WI38 (cell line): ENCODE measurements at regions not wholly inside any gene's neighbourhood (a gene's known extent, or its start where the extent isn't known, plus 50 kb on each side); places are given as distances from the start of the nearest gene placed in this dataset.

ENCODE experiments used
- H3K4me3 ChIP-seq: 2 replicates; pipeline ENCODE4 v1.5.1; 2011; ENCODE audit warnings: low read depth, mild to moderate bottlenecking, control low read depth, low read length
- TF ChIP-seq, protein P1 (sequence below): IDR thresholded peaks from 2 replicates; pipeline ENCODE4 v1.5.1; 2012; ENCODE audit warnings: low read depth, mild to moderate bottlenecking, control low read depth, low read length

- TF ChIP-seq, protein P1, sequence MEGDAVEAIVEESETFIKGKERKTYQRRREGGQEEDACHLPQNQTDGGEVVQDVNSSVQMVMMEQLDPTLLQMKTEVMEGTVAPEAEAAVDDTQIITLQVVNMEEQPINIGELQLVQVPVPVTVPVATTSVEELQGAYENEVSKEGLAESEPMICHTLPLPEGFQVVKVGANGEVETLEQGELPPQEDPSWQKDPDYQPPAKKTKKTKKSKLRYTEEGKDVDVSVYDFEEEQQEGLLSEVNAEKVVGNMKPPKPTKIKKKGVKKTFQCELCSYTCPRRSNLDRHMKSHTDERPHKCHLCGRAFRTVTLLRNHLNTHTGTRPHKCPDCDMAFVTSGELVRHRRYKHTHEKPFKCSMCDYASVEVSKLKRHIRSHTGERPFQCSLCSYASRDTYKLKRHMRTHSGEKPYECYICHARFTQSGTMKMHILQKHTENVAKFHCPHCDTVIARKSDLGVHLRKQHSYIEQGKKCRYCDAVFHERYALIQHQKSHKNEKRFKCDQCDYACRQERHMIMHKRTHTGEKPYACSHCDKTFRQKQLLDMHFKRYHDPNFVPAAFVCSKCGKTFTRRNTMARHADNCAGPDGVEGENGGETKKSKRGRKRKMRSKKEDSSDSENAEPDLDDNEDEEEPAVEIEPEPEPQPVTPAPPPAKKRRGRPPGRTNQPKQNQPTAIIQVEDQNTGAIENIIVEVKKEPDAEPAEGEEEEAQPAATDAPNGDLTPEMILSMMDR, result no peak
- no peak overlapping the region for H3K4me3 ChIP-seq
Observed at GRCh38 chr5:110956913-110957813, 114.3 kb upstream of the TSLP start.

- no peak overlapping the region for H3K4me3 ChIP-seq
- TF ChIP-seq, protein P1, result no peak
Observed at GRCh38 chr5:110957934-110958333, 113.6 kb upstream of the TSLP start.

DNA sequence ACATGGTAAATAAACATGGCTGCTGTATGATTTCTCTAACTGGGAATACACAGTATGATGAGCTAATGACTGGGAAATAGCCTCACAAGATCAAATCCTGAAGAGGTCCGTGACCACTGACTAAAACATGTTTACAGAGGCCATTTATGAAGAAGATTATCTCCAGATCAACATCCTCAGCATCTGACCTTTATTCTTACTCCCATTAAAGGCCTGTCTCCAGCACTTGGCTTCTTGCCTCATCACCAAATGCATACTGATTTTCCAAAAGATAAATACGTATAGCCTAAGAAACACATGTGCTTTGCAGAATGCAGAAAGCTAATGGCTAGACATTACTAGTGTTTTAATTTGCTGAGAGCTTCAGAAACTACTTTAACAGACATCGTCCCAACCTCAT, 108.0 kb upstream of the TSLP start:
- TF ChIP-seq, protein P1, result no peak
- H3K4me3 ChIP-seq, result no peak overlapping the region

DNA sequence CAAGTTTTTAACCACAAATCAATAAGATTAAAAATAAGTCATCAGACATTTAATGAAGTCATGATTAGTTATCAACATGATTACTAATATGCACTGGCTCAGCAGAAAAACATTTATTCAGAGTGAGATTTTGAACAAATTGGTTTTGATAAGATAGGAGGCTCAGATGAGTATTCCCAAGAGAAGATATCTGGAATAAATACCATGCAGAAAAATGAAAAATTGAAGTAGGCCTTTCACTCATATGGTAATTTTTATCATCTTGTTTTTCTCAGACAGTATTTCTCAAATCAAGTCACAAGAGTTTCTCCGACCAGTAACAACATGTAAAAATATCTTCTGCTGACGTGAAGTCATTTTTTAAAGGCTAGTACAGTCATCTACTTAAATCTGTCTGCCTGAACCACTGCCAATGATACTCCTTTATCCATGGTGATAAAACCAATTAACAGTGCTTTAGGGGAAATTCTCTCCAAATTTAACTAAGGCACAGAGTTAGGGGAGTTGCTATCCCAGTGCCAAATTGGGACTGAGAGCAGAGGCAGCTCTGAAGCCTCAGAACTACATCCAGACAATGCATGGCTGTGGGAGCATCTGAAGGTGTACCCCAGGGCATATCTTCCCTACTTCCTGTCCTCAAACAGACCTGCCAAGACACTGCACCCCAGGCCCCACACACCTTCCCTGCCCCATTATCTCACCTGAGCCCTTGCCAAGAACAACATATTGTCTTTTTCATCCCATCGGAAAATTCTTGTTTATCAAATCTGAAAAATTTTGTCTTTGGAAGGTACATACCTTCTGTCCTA, 105.5 kb upstream of the TSLP start:
- TF ChIP-seq, protein P1, result no peak
- no peak overlapping the region for H3K4me3 ChIP-seq

DNA sequence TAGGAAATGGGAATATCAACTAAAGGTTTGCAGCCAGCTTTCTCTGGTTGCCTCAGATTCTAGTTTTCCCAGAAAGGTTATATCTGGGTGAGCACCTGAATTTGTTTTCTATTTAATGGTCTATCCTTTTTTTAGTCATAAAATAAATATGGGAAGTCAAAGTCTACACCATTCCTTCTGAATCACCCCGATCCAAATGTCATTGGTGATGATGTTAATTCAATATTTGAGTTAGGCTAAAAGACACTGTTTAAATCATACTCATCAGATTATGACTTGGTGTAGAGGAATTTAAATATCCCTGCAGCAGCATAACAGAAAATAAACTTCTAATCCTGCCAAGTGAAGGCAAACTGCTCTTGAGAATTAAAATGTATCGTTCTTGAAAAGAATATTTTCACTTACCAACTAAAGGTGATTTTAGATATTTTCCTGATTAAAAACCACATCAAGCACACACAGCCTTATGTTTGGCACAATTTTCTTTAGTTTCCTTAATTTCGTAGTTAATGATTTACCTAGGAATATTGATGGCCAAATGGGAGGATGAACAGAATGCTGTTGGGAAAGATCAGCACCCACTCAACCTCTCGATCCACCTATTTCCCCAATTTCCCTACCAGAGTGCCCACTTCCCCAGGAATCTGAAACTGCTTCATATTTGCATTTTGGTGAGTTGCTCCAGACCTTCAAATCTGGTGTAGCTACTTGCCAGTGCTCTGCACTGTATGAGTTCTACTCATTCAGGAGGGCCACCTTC, 103.1 kb upstream of the TSLP start:
- TF ChIP-seq, protein P1, result no peak

GRCh38 chr5:110969502-110969901, 102.0 kb upstream of the TSLP start:
- TF ChIP-seq, protein P1, result no peak
- H3K4me3 ChIP-seq, result no peak overlapping the region

More for the DNA sequence above, 103.1 kb upstream of the TSLP start:
- no peak overlapping the region for H3K4me3 ChIP-seq
